HCT116 (cell line): ENCODE measurements at regions not wholly inside any gene's neighbourhood (a gene's known extent, or its start where the extent isn't known, plus 50 kb on each side); places are given as distances from the start of the nearest gene placed in this dataset.

Experiments
- ATAC-seq: fragments of 200-7000 bp; cut with Tn5 transposase; 2 replicates; pipeline ENCODE4 v1.9.1; 2020; ENCODE audit warnings: mild to moderate bottlenecking, moderate library complexity
- BruUV-seq: library from RNA; stranded (reverse); fragments of 400-500 nt; replicated peaks from 2 replicates; lab custom pipeline; 2021; lab: Mats Ljungman, UMichigan
- CTCF ChIA-PET: fragments of 300-600 bp; sonication (Branson Sonifier 250); formaldehyde crosslinking; loops from one replicate; lab custom pipeline; 2021; ENCODE audit warnings: antibody characterized with exemption; lab: Charles Lee
- POLR2A ChIA-PET: fragments of 300-600, 350-600 bp; sonication (Branson Sonifier 250); formaldehyde crosslinking; loops from one replicate; lab custom pipeline; 2021; ENCODE audit warnings: antibody characterized with exemption; lab: Charles Lee
- RAD21 ChIA-PET, 2 experiments: fragments of 300-600 bp; sonication (Branson Sonifier 250); formaldehyde crosslinking; loops; one replicate each; lab custom pipeline; 2023; ENCODE audit warnings: low total read pairs in 2 of 2; ENCODE audit not compliant: uncharacterized antibody in 2 of 2, unreplicated experiment in 2 of 2, low non-redundant PET in 1 of 2; lab: Charles Lee
- DNase-seq: peaks from one replicate; pipeline ENCODE4 v3.0.0-alpha.2; 2010; ENCODE audit warnings: low read depth, low spot score
- H2AFZ ChIP-seq: fragments of 200-600 bp; shearing (Covaris generic), sonication (generic); 2 replicates; pipeline ENCODE4 v1.6.1; 2017; ENCODE audit warnings: low read depth, mixed run types, mixed read lengths, antibody characterized with exemption, low read length; ENCODE audit not compliant: poor library complexity, severe bottlenecking
- H3K27ac ChIP-seq: 2 replicates; pipeline ENCODE4 v1.5.1; 2012; ENCODE audit warnings: low read depth, low read length
- H3K27me3 ChIP-seq: fragments of 200-600 bp; sonication (generic); 2 replicates; pipeline ENCODE4 v1.6.1; 2016; ENCODE audit warnings: mixed run types, low read length, mixed read lengths; ENCODE audit not compliant: insufficient read depth
- H3K36me3 ChIP-seq, 2 experiments: fragments of 200-500 bp in 1 of 2; fragments of 200-600 bp in 1 of 2; sonication (Bioruptor generic) in 1 of 2; sonication (generic) in 1 of 2; 2 replicates each; pipeline versions ENCODE4 v1.5.1 to v1.6.1; 2014 to 2016; ENCODE audit warnings: low read length in 2 of 2, inconsistent platforms in 1 of 2, mixed read lengths in 1 of 2, mixed run types in 1 of 2; ENCODE audit not compliant: insufficient read depth in 2 of 2, control insufficient read depth in 1 of 2
- H3K4me1 ChIP-seq, 2 experiments: fragments of 200-600 bp in 1 of 2; sonication (generic) in 1 of 2; 2 replicates each; pipeline versions ENCODE4 v1.5.1 to v1.6.1; 2012 to 2017; ENCODE audit warnings: low read length in 2 of 2, inconsistent platforms in 1 of 2, mild to moderate bottlenecking in 1 of 2, mixed read lengths in 1 of 2, mixed run types in 1 of 2, moderate library complexity in 1 of 2; ENCODE audit not compliant: insufficient read depth in 2 of 2, control insufficient read depth in 1 of 2
- H3K4me2 ChIP-seq: fragments of 200-600 bp; sonication (generic); 2 replicates; pipeline ENCODE4 v1.6.1; 2017; ENCODE audit warnings: mixed run types, low read length, mixed read lengths
- H3K4me3 ChIP-seq, 2 experiments: fragments of 200-600 bp in 1 of 2; sonication (generic) in 1 of 2; replicated peaks in 1 of 2; 2 replicates each; pipeline ENCODE4 v1.5.1; 2011 to 2016; ENCODE audit warnings: low read length in 2 of 2, control low read depth in 1 of 2, low read depth in 1 of 2, mild to moderate bottlenecking in 1 of 2, mixed read lengths in 1 of 2, mixed run types in 1 of 2
- H3K79me2 ChIP-seq: fragments of 200-600 bp; sonication (generic); 2 replicates; pipeline ENCODE4 v1.6.1; 2017; ENCODE audit warnings: mild to moderate bottlenecking, mixed run types, low read length, moderate library complexity, mixed read lengths; ENCODE audit not compliant: insufficient read depth
- H3K9ac ChIP-seq: fragments of 200-600 bp; sonication (generic); 2 replicates; pipeline ENCODE4 v1.6.1; 2016; ENCODE audit warnings: low read length, mixed read lengths
- H3K9me2 ChIP-seq: fragments of 200-600 bp; sonication (generic), shearing (Covaris generic); 2 replicates; pipeline ENCODE4 v1.6.1; 2017; ENCODE audit warnings: mixed run types, mild to moderate bottlenecking, moderate library complexity; ENCODE audit not compliant: insufficient read depth
- H3K9me3 ChIP-seq, 2 experiments: fragments of 200-500 bp in 1 of 2; fragments of 200-600 bp in 1 of 2; sonication (Bioruptor generic) in 1 of 2; sonication (generic) in 1 of 2; 2 replicates each; pipeline ENCODE4 v1.6.1; 2014 to 2017; ENCODE audit warnings: low read length in 2 of 2, mixed read lengths in 2 of 2, inconsistent platforms in 1 of 2, low read depth in 1 of 2, mild to moderate bottlenecking in 1 of 2, mixed run types in 1 of 2, moderate library complexity in 1 of 2; ENCODE audit not compliant: control insufficient read depth in 1 of 2, insufficient read depth in 1 of 2
- H4K20me1 ChIP-seq: fragments of 200-600 bp; sonication (generic), shearing (Covaris generic); 2 replicates; pipeline ENCODE4 v1.6.1; 2017; ENCODE audit warnings: mixed run types, mild to moderate bottlenecking, moderate library complexity; ENCODE audit not compliant: insufficient read depth
- EZH2 ChIP-seq: fragments of 200-600 bp; sonication (generic); IDR thresholded peaks from 2 replicates; pipeline ENCODE4 v1.6.1; 2017; ENCODE audit warnings: antibody characterized with exemption, mixed run types
- EZH2phosphoT487 ChIP-seq: fragments of 200-600 bp; IDR thresholded peaks from 2 replicates; pipeline ENCODE4 v1.6.1; 2018; ENCODE audit warnings: antibody characterized with exemption, borderline replicate concordance
- FOSL1 ChIP-seq: IDR thresholded peaks from 2 replicates; pipeline ENCODE4 v1.6.1; 2012; ENCODE audit warnings: low read depth
- JUND ChIP-seq: IDR thresholded peaks from 2 replicates; pipeline ENCODE4 v1.6.1; 2012
- POLR2A ChIP-seq: IDR thresholded peaks from 2 replicates; pipeline ENCODE4 v1.7.0; 2011; ENCODE audit warnings: borderline replicate concordance; ENCODE audit not compliant: insufficient read depth, insufficient read length; ENCODE audit errors: extremely low read depth
- RAD21 ChIP-seq: IDR thresholded peaks from 2 replicates; pipeline ENCODE4 v1.6.1; 2012; ENCODE audit warnings: low read depth, mild to moderate bottlenecking
- SP1 ChIP-seq: IDR thresholded peaks from 2 replicates; pipeline ENCODE4 v1.6.1; 2012; ENCODE audit warnings: low read depth
- SRF ChIP-seq: IDR thresholded peaks from 2 replicates; pipeline ENCODE4 v1.6.1; 2012; ENCODE audit warnings: low read depth
- YY1 ChIP-seq: IDR thresholded peaks from 2 replicates; pipeline ENCODE4 v1.6.1; 2011; ENCODE audit warnings: low read length, low read depth, moderate library complexity, mild to moderate bottlenecking; ENCODE audit not compliant: insufficient replicate concordance; ENCODE audit errors: extremely low read depth
- intact Hi-C: fragments of 100-400 bp; cut with micrococcal nuclease; formaldehyde crosslinking; loops from 2 replicates; pipeline ENCODE4 v1.10.0; 2022

DNA sequence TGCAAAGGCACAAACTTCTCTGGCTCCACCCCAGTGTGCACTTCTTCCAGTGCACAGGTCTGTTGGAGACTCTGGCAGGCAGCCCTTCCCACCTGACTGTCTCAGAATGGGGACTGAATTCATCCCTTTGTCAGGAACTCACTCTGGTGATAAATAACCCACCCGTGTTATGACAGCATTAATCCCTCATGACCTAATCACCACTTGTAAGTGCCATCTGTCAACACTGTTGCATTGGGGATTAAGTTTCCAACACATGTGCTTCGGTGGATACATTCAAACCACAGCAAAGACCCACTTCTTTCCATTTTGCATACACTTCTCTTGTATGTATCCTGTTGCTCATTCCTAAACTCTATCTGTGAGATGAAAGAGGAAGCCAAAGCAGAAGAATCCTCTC is 1002.9 kb upstream of the IGFBP7 start:
- Histone ChIP-seq H3K4me2 (no peak overlapping the region), H3K27me3 (no peaks in the 10 kb centered on the region), H3K79me2 (no peaks in the 10 kb centered on the region), H4K20me1 (no peaks in the 10 kb centered on the region), H2AFZ (no peak overlapping the region), H3K9me2 (no peaks in the 10 kb centered on the region), H3K4me1 (no peaks in the 10 kb centered on the region), H3K9ac (no peak overlapping the region), H3K9me3 (peaks cover 0 to 26% of the 10 kb centered on the region in 2 experiments; a peak in 2 of 4 replicates), H3K27ac (no peak overlapping the region), H3K4me3 (no peak overlapping the region), H3K36me3 (no peaks in the 10 kb centered on the region)
- CTCF ChIA-PET = no interaction called here
- intact Hi-C loops = no loop called here
- POLR2A ChIA-PET = no interaction called here
- ATAC-seq (no peak), DNase-seq (no peak)
- RAD21 ChIA-PET = no interaction called here
- BruUV-seq = no TSS peak
- no peak for TF ChIP-seq POLR2A
- TF ChIP-seq SRF = no peak

DNA sequence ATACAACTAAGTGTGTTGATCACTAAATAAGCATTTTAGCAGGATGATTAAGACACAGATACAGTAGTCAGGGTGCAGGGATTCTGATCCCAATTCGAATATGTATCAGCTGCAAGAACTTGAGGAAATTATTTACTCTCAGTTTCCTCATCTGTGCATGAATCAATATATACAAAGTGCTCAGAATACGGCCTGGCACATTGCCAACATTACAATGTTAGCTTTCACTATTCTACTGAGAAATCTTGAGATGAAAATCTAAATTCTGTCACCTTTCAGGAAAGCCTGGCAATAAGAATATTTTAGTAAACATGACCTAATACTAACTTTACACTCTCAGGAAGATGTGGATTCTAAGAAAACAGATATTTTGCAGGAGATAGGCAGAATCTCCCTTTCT is 1001.6 kb upstream of the IGFBP7 start:
- DNase-seq = no peak
- CTCF ChIA-PET = no interaction called here
- H3K4me1 ChIP-seq = no peaks in the 10 kb centered on the region
- H4K20me1 ChIP-seq = no peaks in the 10 kb centered on the region
- no peak for TF ChIP-seq FOSL1
- TF ChIP-seq SP1 = no peak
- TF ChIP-seq EZH2phosphoT487 = no peak
- no peak for TF ChIP-seq YY1
- no peak for TF ChIP-seq RAD21
- TF ChIP-seq JUND = no peak
- no peak for TF ChIP-seq EZH2
- H3K9me2 ChIP-seq = no peaks in the 10 kb centered on the region
- H3K9me3 ChIP-seq = peaks cover 0 to 20% of the 10 kb centered on the region in 2 experiments; a peak in 2 of 4 replicates
- no peak overlapping the region for H2AFZ ChIP-seq
- BruUV-seq = no TSS peak
- POLR2A ChIA-PET = no interaction called here
- no peak for ATAC-seq
- H3K36me3 ChIP-seq = no peaks in the 10 kb centered on the region
- no peaks in the 10 kb centered on the region for H3K27me3 ChIP-seq
- H3K4me3 ChIP-seq = no peak overlapping the region
- no peaks in the 10 kb centered on the region for H3K79me2 ChIP-seq
- no peak overlapping the region for H3K27ac ChIP-seq
- no peak overlapping the region for H3K9ac ChIP-seq
- RAD21 ChIA-PET = no interaction called here
- intact Hi-C loops = no loop called here
- H3K4me2 ChIP-seq = no peak overlapping the region
